HG03442 (cell line): ENCODE measurements at regions not wholly inside any gene's neighbourhood (a gene's known extent, or its start where the extent isn't known, plus 50 kb on each side); places are given as distances from the start of the nearest gene placed in this dataset.
"Not testable (repeated sequence)": the region's sequence is repeated elsewhere in the genome, so short reads cannot be mapped to it uniquely, and the experiment has no call there.

Experiments used
- ATAC-seq: cut with Tn5 transposase; IDR thresholded peaks from one replicate; pipeline ENCODE4 v1.9.1; 2021; ENCODE audit warnings: mild to moderate bottlenecking, moderate library complexity; ENCODE audit not compliant: unreplicated experiment

GRCh38 chr6:57983603-57984002 lies 666.2 kb downstream of the PRIM2 start:
- ATAC-seq, result not testable (repeated sequence)

DNA sequence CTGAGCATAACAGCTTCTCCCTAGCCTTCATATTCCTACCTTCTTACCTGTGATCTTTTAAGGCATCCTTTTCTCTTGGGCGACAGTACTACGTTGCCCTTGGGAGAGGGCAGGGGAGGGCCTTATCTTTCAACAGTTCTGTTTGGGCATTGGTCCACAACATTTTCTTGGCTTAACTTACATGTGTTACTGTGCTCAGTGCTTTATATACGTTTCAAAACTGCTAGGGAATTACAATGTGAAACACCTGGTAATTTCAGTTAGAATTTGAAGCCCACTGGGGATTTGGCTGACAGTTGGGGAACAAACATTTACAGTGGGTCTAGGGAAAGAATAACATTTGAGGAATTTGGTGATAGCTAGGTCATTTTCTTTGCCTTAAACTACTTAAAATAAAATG lies 667.1 kb downstream of the PRIM2 start:
- not testable (repeated sequence) for ATAC-seq

- not testable (repeated sequence) for ATAC-seq
These were observed 668.3 kb downstream of the PRIM2 start for GRCh38 chr6:57985734-57986133.

- ATAC-seq, result peak; percentile 100
These were observed 669.2 kb downstream of the PRIM2 start for GRCh38 chr6:57986584-57986983.

DNA sequence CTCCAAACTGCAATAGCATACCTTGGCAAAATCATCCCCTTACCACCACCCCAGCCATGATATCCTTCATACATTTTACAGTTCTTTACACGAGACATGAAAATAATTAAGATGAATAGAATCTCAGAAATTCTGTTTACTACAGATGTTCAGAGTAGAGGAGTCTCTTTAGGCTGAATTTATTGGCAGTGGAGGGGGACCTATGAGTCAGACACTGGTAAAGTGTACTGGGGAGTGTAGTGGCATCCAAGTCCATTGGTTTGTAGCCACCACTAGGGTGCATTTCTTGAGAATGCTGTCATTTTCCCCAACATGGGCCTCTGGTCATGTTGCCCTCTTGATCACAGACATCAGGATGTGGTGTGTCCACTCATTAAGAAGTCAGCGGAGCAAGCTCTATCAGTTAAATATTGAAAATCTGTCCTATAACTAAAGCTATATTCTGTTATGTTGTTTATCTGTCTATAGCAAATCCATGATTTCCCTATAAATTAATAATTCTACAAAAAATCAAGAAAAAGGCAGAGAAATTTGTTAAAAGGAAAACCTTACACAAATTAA lies 672.2 kb downstream of the PRIM2 start:
- not testable (repeated sequence) for ATAC-seq

- not testable (repeated sequence) for ATAC-seq
These were observed 681.6 kb downstream of the PRIM2 start for GRCh38 chr6:57998858-57999619.

DNA sequence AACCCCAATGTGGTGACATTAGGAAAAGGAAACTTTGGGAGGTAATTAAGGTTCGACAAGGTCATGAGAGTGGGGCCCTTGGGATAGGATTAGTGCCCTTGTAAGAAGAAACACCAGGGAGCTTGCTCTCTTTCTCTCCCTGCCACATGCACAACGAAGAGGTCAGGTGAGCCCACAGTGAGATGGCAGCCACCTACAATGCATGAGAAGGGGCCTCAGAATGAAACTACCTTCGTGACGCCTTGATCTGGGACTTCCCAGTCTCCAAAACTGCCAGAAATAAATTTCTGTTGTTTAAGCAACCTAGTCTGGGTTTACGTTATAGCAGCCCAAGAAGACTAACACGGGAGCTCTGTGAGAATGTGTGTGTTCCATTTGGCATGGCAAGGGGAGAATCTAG lies 682.8 kb downstream of the PRIM2 start:
- not testable (repeated sequence) for ATAC-seq

GRCh38 chr6:58003417-58004167 lies 686.2 kb downstream of the PRIM2 start:
- not testable (repeated sequence) for ATAC-seq

DNA sequence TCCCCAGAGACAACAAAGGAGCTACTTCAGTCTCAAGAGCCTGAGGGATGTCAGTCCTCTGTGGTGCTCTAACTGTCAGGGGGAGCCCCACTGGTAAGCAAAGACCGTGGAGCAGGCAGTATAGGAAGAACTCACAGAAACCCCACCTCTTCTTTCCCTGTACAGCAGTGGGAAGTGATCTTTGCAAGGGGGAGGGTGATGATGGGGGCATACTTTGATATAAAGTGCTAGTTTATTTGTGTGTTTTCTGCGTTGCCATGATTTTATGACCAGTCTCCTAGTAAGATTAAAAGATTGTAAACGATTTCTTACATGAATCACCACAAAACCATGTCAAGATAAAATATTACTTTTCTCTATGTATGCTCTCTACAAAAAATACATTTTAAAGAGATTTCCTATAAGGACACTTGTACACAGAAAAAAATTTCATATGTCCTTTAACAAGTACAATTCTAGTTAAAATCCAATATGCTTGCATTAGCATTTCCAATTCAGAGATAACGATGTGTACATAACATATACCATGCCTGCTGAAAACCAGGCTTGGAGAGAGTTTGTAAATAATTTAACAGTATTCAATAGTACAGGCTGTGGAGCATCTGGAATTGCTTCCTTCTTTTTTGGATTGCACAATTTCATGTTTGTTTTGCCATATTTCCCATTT lies 690.0 kb downstream of the PRIM2 start:
- ATAC-seq, result not testable (repeated sequence)

- ATAC-seq, result not testable (repeated sequence)
These were observed 690.5 kb downstream of the PRIM2 start for GRCh38 chr6:58008001-58008335.

DNA sequence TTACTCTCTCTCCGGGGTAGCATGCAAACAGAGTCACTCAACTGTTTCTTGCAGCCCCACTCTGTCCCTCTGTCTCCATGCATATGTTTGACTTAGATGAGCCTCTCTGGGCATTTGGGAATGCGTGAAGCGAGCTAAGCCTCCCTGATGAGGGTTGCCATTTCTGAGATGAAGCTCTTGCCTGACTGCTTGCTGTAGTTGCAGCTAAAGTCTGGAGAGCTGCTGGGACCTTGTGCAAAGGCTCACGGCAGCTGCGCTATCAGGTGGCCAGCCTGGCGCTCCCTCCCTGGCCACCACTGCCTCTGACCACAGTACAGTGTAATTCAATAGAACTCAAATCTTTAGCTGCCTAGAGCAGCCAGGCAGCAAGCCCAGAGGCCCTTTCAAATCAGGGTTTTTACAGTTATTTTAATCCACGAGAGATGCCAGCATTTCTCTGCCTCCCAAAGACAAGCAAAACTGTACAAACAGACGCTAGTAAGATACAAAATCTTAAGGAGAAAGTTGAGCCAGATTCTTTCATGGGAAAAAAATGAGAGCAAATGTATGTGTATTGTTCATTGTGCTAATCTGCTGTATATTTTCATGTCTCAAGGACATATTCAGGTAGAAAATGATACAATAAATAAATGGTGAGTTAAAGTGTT lies 694.6 kb downstream of the PRIM2 start:
- not testable (repeated sequence) for ATAC-seq

DNA sequence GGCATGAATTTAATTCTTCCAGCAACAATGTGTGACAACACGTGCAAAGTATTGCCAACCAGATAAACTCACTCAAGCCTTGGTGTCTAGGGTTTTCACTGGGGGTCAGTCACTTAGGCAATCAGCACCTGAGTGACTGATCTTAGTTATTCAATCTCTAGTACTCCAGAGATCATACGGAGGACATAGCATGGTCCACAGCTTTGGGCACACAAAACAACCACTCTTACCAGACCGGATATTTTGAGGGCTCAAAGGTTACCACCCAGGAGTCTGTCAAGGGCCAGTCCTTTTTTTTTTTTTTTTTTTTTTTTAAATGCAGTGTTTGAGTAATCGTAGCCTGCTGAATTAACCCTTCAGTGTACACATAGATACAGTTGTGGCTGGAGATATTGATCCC lies 699.2 kb downstream of the PRIM2 start:
- ATAC-seq, result not testable (repeated sequence)

GRCh38 chr6:58028188-58028587 lies 710.8 kb downstream of the PRIM2 start:
- not testable (repeated sequence) for ATAC-seq

GRCh38 chr6:58038213-58038612 lies 720.8 kb downstream of the PRIM2 start:
- ATAC-seq, result not testable (repeated sequence)

GRCh38 chr6:58046584-58046983 lies 729.2 kb downstream of the PRIM2 start:
- not testable (repeated sequence) for ATAC-seq

- not testable (repeated sequence) for ATAC-seq
These were observed 730.0 kb downstream of the PRIM2 start for GRCh38 chr6:58047389-58047788.

- ATAC-seq, result not testable (repeated sequence)
These were observed 730.4 kb downstream of the PRIM2 start for GRCh38 chr6:58047865-58048264.

- not testable (repeated sequence) for ATAC-seq
These were observed 738.2 kb downstream of the PRIM2 start for GRCh38 chr6:58055465-58056176.

- not testable (repeated sequence) for ATAC-seq
These were observed 742.3 kb downstream of the PRIM2 start for GRCh38 chr6:58059701-58060100.

GRCh38 chr6:58063542-58063941 lies 746.1 kb downstream of the PRIM2 start:
- not testable (repeated sequence) for ATAC-seq
